8988T (cell line): ENCODE measurements at regions not wholly inside any gene's neighbourhood (a gene's known extent, or its start where the extent isn't known, plus 50 kb on each side); places are given as distances from the start of the nearest gene placed in this dataset.

Experiments used
- DNase-seq: peaks from one replicate; pipeline ENCODE4 v3.0.0; 2011

GRCh38 chr1:93013145-93014065 is 52.1 kb upstream of the DIPK1A start:
- no peak for DNase-seq

- DNase-seq = no peak
Measured at GRCh38 chr1:93014168-93014567, 52.9 kb upstream of the DIPK1A start.

GRCh38 chr1:93015590-93015989 is 54.3 kb upstream of the DIPK1A start:
- no peak for DNase-seq

- no peak for DNase-seq
Measured at GRCh38 chr1:93016171-93016570, 54.9 kb upstream of the DIPK1A start.

GRCh38 chr1:93021539-93022134 is 57.4 kb upstream of the MTF2 start:
- DNase-seq = peak; percentile 11

- DNase-seq = no peak
Measured at GRCh38 chr1:93022580-93022979, 56.5 kb upstream of the MTF2 start.

- no peak for DNase-seq
Measured at GRCh38 chr1:93023281-93023680, 55.8 kb upstream of the MTF2 start.

GRCh38 chr1:93025572-93025971 is 53.5 kb upstream of the MTF2 start:
- DNase-seq = no peak

- DNase-seq = no peak
Measured at GRCh38 chr1:93028542-93028941, 50.5 kb upstream of the MTF2 start.
